ENCODE measurements at regions not wholly inside any gene's neighbourhood (a gene's known extent, or its start where the extent isn't known, plus 50 kb on each side); places are given as distances from the start of the nearest gene placed in this dataset.

DNA sequence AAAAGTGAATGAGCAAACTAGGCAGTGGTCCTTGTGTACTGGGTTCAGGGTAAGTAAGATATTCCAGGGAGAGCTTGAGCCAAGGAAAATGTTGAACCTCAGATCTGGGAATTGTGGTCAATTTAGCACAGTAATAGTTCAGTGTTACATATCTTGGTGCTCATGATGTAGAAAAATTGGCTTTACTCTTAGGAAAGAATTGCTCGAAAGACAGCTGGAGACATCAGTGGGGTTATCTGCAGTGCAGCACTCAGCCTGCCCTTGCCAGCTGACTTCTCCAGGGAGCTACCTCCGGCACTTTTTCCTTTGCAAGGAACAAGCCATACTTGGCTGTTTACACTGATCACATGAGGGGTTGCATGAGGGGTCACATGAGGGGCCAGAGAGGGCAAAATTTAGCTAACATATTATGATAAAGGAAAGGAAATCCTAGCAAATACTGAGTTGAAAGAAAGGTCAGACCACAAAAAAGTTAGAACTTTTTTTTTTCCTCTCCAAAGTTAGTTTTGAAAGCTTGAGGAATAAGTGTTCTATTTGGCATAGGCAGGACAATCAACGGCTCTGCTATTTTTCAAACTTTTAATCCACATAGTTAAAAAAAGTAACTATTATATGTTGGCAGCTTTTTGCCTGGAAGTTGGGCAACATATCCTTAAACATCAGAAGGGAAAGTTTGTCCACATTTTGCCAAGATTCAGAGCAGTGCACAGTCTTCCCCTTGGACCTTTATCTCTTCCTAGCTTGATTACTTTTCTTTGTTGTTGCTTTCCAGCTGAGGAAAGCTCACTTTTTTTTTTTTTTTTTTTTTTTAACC lies 92.4 kb downstream of the COL6A6 start:
- Mint-ChIP-seq H3K27me3 (ENCODE audit: insufficient read depth) (no peaks in the 10 kb centered on the region; the same call in 1 of the 2 replicates), H3K27ac (no peak overlapping the region), H3K4me3 (no peak overlapping the region), H3K4me1 (ENCODE audit: low read depth) (no peaks in the 10 kb centered on the region), H3K36me3 (ENCODE audit: low read depth) (no peaks in the 10 kb centered on the region), H3K9me3 (peaks cover 36% of the 10 kb centered on the region)
- DNase-seq = no peak
- TF ChIP-seq CTCF (IDR thresholded peaks at IDR 0.05) = no peak

GRCh38 chr3:130619196-130619595 lies 102.2 kb downstream of the COL6A6 start:
- Mint-ChIP-seq H3K27me3 (ENCODE audit: insufficient read depth) (no peaks in the 10 kb centered on the region), H3K4me1 (ENCODE audit: low read depth) (no peaks in the 10 kb centered on the region), H3K36me3 (ENCODE audit: low read depth) (no peaks in the 10 kb centered on the region), H3K27ac (no peak overlapping the region), H3K9me3 (peaks cover 5% of the 10 kb centered on the region), H3K4me3 (no peak overlapping the region)
- TF ChIP-seq CTCF (IDR thresholded peaks at IDR 0.05) = no peak
- no peak for DNase-seq

- no peak for DNase-seq
- Mint-ChIP-seq H3K4me1 (ENCODE audit: low read depth) (peaks cover 7% of the 10 kb centered on the region), H3K36me3 (ENCODE audit: low read depth) (no peaks in the 10 kb centered on the region), H3K9me3 (peaks cover 5% of the 10 kb centered on the region; the same call in 1 of the 2 replicates), H3K27me3 (ENCODE audit: insufficient read depth) (no peaks in the 10 kb centered on the region), H3K27ac (no peak overlapping the region), H3K4me3 (no peak overlapping the region)
- TF ChIP-seq CTCF (IDR thresholded peaks at IDR 0.05) = no peak
These were observed 104.8 kb downstream of the COL6A6 start for GRCh38 chr3:130621824-130622223.

DNA sequence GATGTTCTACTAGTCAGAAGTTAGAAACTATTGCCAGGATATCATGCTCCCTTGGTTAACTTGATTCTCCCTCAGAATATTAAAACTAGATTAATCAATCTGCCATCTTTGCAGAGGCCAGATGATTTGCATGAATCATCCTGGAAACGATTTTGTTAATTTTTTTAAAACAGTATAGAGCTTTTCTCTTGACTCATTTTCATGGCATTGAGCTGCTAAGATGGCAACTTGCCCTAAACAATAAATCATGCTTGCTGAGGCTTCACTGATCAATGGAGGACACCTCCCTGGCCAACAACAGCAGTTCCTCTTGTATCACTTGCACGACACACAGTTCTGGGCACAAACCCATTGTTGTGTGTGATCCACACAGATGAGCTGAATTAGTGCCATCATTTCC lies 109.1 kb downstream of the COL6A6 start:
- Mint-ChIP-seq H3K27me3 (ENCODE audit: insufficient read depth) (no peaks in the 10 kb centered on the region), H3K4me3 (no peak overlapping the region), H3K36me3 (ENCODE audit: low read depth) (no peaks in the 10 kb centered on the region), H3K9me3 (no peaks in the 10 kb centered on the region), H3K27ac (no peak overlapping the region), H3K4me1 (ENCODE audit: low read depth) (peaks cover 7% of the 10 kb centered on the region)
- TF ChIP-seq CTCF (IDR thresholded peaks at IDR 0.05) = no peak
- peak; percentile 47 for DNase-seq

DNA sequence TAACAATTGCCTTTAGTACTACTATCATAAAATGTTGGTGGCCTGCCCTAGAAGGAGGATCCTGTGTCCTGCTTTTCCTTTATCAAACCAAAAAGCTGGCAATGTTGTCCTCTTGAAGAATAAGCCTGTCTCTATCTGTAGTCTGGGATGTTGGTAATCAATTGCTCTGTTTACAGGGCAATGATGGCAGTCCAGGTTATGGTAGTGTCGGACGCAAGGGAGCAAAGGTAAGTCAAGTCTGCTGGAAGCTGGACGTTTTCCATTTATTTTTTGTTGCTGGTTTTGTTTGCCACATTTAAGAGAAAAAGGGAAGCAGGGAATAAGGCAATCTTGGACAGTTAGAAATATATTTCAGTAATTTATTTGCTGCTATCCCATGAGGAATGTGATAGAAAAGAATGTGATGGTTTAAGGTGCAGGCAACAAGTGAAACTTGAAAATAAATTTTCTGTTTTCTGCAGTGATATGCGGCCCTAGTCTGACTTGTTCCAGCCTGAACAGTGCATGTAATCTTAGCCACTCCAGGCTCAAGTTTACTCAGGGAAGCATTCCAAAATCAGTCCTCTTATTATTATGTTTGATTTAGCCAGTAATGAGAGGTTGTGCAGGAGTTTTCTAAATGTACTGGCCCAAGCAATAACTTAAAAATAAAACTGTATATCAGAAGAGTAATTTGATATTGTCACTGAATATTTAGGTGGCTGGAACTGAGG lies 110.3 kb downstream of the COL6A6 start:
- H3K36me3 Mint-ChIP-seq (ENCODE audit: low read depth) = no peaks in the 10 kb centered on the region
- no peaks in the 10 kb centered on the region for H3K9me3 Mint-ChIP-seq
- DNase-seq = no peak
- no peak overlapping the region for H3K4me3 Mint-ChIP-seq
- H3K27me3 Mint-ChIP-seq (ENCODE audit: insufficient read depth) = no peaks in the 10 kb centered on the region
- no peak overlapping the region for H3K27ac Mint-ChIP-seq
- H3K4me1 Mint-ChIP-seq (ENCODE audit: low read depth) = peaks cover 7% of the 10 kb centered on the region
- TF ChIP-seq CTCF (IDR thresholded peaks at IDR 0.05) = no peak

Measured in HFFc6 (cell line).